Left cardiac atrium (tissue), 4 donors: ENCODE measurements at regions not wholly inside any gene's neighbourhood (a gene's known extent, or its start where the extent isn't known, plus 50 kb on each side); places are given as distances from the start of the nearest gene placed in this dataset.
A peak's percentile ranks its signal among the peaks of the same experiment; 100 is the strongest.
"Not testable (repeated sequence)": the region's sequence is repeated elsewhere in the genome, so short reads cannot be mapped to it uniquely, and the experiment has no call there.

Source experiments
- ATAC-seq, 2 donors: fragments of 200-7000 bp; cut with Tn5 transposase; one replicate each; pipeline ENCODE4 v1.9.1; 2020; ENCODE audit warnings: mild to moderate bottlenecking in 2 of 2, moderate library complexity in 2 of 2
- DNase-seq: peaks from one replicate; pipeline ENCODE4 v3.0.0-alpha.2; 2020
- intact Hi-C, 2 donors: fragments of 100-400 bp; cut with DNase I; formaldehyde crosslinking; loops; one replicate each; pipeline versions ENCODE4 v1.14.1 to v1.15.1; 2022 to 2023
- donor health status: DM: no; HTN: yes; CAD: no.
- donor health status: DM: no; HTN: yes; CAD: no; lungs with severe emphysema.
- donor health status: DM: yes; HTN: yes; CAD: no.
- donor health status: Dilated cardiomyopathy.

GRCh38 chr1:55318116-55318817, 103.1 kb upstream of the USP24 start:
- intact Hi-C loops = no loop called here
- ATAC-seq = peak; percentile 38 to 49
- DNase-seq = no peak

GRCh38 chr1:55317673-55318072, 102.5 kb upstream of the USP24 start:
- no peak for ATAC-seq

DNA sequence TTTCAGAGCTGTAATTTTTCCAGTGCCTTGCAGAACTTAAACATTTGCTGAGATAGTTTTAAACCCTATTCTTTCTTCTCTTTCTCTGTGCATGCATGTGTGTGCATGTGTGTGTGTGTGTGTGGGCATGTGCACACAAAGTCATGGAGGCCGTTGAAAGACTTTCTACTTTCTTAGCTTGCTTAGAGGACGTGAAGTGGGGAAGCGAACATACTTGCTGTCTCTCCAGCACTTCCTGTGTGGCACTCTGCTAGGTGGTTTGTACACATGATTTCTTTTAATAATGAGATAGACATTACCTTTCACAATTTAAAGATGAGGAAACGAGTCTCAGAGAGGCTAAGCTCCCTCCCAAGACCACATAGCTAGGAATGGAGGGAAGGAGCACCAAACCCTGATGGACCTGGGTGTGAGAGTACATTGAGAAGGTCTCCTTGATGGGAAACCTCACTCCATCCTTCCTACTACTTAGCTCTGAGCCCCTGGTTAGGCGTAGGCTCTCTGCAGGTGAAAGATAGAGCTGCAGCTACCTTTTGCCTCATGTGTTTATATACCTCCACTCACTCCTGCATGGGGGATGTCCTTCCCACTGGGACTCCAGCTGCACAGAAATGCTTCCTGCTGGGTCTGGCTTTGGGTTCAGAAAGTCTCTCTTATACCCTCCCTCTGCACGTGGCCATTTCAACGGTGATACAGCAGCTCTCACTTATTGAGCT, 101.9 kb upstream of the USP24 start:
- no peak for ATAC-seq

More at GRCh38 chr1:55317673-55318072, 102.5 kb upstream of the USP24 start:
- no peak for DNase-seq
- intact Hi-C loops = no loop called here

DNA sequence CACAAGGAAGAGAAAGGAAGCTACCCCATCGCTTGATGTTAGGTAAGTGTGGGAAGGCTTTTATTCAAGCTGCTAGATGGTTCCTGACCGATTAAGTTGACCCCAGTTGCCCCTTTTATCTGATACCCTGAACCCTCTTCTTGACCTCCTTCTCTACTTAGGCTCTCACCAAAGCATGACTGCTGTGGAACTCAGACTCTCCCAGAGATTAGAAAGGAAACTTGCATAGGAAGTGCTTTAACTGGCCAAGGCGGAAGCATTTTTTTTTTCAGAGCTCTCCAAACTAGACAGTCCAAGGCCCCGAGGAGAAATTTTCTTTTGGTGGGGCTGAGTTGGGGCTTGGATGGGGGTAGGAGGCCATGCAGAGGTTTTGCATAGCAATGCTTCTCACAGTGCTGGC, 101.3 kb upstream of the USP24 start:
- intact Hi-C loops = no loop called here
- no peak for ATAC-seq
- no peak for DNase-seq

More for the DNA sequence above, 101.9 kb upstream of the USP24 start:
- DNase-seq = no peak
- intact Hi-C loops = no loop called here

- ATAC-seq (no peak), DNase-seq (no peak)
- intact Hi-C loops = no loop called here
Observed at GRCh38 chr1:55315552-55315951, 100.4 kb upstream of the USP24 start.

- ATAC-seq = no peak
Observed at GRCh38 chr1:55314740-55315139, 99.6 kb upstream of the USP24 start.

GRCh38 chr1:55313903-55314302, 98.7 kb upstream of the USP24 start:
- no peak for ATAC-seq
- no peak for DNase-seq
- intact Hi-C loops = no loop called here

More at GRCh38 chr1:55314740-55315139, 99.6 kb upstream of the USP24 start:
- no peak for DNase-seq
- intact Hi-C loops = no loop called here

DNA sequence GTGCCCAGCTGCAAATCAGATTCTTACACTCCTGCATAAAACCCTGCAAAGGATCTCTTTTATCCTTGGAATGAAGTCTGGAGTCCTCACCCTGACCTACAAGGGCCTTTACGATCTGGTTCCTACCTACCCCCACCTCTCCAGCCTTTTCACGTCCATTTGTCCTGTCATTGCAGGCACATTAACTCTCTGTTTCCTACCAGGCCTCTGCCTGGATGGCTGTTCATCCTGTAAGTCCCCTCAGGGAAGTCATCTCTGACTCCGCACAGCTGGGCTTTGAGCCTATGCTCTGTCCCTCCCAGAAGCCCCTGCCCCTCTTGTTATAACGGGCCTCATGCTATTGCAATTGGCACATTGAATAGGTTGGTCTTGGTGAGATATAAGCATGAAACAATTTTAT, 96.8 kb upstream of the USP24 start:
- DNase-seq (no peak), ATAC-seq (no peak)
- intact Hi-C loops = no loop called here

GRCh38 chr1:55311057-55311641, 96.0 kb upstream of the USP24 start:
- no peak for ATAC-seq
- intact Hi-C loops = no loop called here
- DNase-seq = no peak

DNA sequence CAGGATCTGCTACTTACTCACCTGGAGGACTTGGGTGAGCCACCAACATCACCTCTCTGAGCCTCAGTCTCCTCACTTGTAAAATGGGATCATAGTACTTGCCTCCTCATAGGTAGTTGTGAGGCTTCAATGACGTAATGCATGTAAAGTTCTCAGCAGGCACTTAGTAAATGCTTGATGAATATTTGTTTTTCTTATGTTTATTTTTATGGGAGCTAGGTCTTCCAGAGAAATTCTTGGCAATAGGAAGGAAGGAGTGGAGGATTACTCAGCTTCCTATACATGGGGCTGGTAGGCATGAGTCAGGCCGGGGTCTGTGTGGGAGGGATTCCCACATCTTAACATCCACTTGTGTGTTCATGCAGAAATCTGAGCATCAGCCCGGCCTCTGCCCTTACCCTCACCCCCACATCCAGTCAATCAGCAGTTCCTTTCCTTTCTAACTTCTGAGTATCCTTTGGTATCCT, 95.4 kb upstream of the USP24 start:
- DNase-seq (peak; percentile 49), ATAC-seq (peak in 1 of 2 donors; percentile 93)
- intact Hi-C loops = no loop called here

GRCh38 chr1:55309786-55310504, 94.8 kb upstream of the USP24 start:
- ATAC-seq = no peak
- intact Hi-C loops = no loop called here
- DNase-seq = no peak

DNA sequence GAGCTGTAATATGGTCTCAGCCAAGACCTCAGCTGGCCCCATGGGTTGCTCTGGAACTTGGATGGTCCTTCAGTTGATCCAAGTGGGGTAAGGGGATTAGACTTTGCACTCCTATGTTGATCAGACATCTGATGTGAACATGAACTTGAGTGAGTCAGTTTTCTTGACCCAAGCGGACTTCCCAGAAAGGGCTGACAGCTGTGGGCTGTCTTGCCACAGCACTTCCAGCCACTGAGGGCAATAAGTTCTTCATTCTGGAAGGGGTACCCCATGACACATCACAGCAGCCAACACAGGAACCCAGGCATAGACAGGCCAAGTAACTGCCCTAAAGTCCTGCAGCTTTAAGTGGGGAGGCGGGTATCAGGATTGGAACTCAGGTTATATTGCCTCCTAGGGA, 93.9 kb upstream of the USP24 start:
- no peak for ATAC-seq
- DNase-seq = no peak
- intact Hi-C loops = no loop called here

DNA sequence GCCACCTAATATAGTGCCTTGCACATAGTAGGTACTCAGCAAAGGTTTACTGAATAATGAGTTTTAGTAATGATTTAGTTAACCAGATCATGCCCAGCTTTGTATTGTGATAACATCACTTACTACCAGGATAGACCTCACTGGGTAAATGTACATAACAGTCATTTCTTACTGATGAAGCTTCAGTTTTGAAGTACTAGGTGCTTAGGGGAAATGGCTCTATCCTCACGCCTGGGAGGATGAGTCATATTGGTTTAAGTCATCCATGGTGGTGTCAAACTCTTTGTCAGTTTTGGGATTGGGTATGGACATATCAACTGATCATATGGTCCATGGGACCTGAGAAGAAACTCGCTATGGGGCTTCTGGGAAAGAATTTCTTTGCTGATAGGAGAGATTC, 90.6 kb upstream of the USP24 start:
- no peak for ATAC-seq
- intact Hi-C loops = no loop called here
- no peak for DNase-seq

GRCh38 chr1:55304229-55304740, 89.1 kb upstream of the USP24 start:
- no peak for ATAC-seq
- intact Hi-C loops = no loop called here
- DNase-seq = no peak

- DNase-seq = no peak
- intact Hi-C loops = no loop called here
- no peak for ATAC-seq
Observed at GRCh38 chr1:55302972-55303371, 87.8 kb upstream of the USP24 start.

GRCh38 chr1:55301912-55302311, 86.7 kb upstream of the USP24 start:
- intact Hi-C loops = no loop called here
- no peak for ATAC-seq
- DNase-seq = no peak

DNA sequence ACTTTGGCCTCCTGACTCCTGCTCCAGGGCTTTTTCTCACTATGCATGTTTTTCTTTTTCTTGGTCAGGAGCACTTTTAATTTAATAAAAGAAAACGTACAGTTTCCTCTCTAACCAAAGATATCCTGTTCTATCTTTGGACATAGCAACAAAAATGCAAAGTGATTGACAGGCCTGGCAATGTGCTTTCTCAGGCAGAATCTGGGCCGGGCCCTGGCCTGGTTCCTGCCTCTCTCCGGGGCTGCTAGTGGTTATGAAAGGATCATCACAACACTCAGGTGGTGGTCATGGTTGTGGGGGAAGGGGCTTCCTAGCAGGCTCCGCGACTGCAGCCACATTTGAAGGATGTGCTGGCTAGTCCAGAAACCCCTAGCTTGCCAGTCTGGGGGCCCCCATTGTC, 85.8 kb upstream of the USP24 start:
- intact Hi-C loops = no loop called here
- DNase-seq = no peak
- ATAC-seq = no peak

DNA sequence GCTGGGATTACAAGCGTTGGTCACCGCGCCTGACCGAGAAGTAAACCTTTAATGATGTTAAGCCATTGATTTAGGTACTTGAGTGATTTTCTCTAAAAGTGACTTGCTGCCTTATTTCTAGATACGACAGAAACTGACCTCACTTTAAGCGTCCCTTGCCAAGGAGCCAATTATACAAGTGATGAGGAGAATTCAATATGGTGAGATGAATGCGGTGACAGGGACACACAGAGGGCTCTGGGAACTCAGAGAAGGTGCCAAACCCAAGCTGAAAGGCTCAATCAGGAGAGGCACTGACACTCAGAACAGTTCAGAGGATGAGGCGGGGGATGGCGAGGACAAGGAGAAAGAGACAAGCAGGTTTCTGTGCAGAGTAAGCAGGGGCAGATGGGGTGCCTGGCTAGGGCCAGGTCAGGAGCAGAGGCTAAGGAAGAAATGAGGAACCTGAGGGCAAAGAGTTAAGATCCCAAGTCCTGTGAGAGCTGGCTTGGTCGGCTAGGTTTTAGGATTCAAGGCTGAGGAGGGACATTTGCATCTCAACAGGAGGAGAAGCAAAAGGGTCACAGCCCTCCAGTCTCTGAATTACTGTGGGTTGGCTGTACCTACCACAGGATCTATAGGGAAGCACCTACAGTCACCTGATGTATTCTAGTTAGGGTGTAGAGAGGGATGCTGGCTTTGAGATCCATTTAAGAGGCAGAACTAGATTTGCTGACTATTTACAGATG, 83.2 kb upstream of the USP24 start:
- ATAC-seq (no peak), DNase-seq (no peak)
- intact Hi-C loops = no loop called here

DNA sequence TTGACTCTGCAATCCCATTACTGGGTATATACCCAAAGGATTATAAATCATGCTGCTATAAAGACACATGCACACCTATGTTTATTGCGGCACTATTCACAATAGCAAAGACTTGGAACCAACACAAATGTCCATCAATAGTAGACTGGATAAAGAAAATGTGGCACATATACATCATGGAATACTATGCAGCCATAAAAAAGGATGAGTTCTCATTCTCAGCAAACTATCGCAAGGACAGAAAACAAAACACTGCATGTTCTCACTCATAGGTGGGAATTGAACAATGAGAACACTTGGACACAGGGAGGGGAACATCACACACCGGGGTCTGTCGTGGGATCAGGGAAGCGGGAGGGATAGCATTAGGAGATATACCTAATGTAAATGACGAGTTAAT, 81.1 kb upstream of the USP24 start:
- ATAC-seq, DNase-seq, intact Hi-C loops: not testable (repeated sequence)
